CD4-positive, alpha-beta T cell treated with Interleukin-17A for 4 hours (primary cell): ENCODE measurements at regions not wholly inside any gene's neighbourhood (a gene's known extent, or its start where the extent isn't known, plus 50 kb on each side); places are given as distances from the start of the nearest gene placed in this dataset.
"Not testable (repeated sequence)": the region's sequence is repeated elsewhere in the genome, so short reads cannot be mapped to it uniquely, and the experiment has no call there.

ENCODE experiments used
- DNase-seq: peaks from one replicate; pipeline ENCODE4 v3.0.0-alpha.2; 2020; ENCODE audit warnings: mixed read lengths

DNA sequence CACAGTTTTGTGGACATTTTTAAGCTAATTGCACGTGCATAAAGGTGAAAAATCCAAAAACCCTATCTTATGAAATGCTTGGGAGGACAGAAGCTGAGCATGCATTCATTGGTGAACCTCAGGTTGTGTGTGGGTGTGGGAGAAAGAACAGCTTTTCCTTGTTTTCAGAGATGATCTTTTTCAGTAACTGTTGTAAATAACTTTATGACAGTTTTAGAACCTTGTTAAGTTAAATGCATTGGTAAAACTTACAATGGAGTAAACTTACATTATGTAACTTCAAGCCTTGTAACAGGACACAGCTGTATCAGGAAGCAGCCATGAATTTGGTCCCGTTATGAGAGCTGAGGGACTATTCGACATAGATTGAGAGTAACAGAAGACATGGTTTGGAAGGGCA lies 587.4 kb downstream of the GALC start:
- no peak for DNase-seq

DNA sequence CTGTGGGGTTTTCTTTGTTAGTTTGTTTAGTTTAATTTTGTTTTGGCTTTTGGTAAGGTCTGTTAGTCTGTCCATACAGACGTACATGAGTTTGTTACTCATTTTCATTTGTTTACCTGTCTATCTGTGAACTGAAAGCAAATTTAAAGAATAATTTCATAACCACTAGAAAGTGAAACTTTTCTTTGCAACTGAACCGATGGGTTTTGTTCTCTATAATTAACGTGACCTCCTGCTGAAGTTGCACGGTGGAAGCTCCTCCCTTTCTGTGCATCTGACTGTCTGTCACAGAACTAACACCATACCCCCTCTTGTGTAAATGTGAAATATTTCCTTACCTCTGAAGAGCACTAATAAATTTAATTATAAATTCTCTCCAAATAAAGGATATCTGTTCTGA lies 595.5 kb downstream of the GALC start:
- no peak for DNase-seq

DNA sequence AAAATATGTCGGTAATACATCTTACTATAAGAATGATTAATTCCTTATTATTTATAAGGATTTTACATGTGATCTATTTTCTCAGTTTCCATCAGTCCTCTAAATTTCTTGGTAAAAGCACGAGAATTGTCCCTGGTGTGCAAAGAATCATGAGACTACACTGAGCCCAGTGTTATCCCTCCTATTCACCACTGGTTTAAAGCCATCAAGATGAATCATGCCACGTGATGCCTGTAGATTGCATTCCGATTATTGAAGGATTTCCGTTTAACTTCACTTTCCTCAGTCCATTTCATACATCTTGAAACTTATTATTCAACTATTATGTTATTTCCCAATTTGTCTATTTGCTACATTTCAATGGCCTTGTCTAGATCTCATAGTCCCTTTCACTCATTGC lies 601.9 kb downstream of the GALC start:
- DNase-seq = no peak

DNA sequence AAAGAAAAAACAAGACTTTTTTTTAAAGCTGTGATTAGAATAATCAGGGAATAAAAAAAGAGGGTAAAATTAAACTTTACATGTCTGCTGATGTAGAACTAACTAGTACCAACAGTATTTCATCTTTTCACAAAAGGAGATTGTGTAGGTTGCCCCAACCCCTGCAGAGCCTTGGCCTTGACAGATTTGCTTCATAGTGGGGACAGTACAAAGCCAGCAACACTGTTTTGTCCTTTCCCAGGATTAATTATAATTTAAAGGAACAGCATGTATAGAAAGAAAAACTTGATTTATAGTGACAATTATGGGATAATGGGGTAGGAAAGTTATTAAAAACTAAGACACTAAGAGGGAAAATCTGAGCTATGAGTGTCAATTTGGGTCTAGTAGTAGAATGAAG lies 604.0 kb downstream of the GALC start:
- no peak for DNase-seq

DNA sequence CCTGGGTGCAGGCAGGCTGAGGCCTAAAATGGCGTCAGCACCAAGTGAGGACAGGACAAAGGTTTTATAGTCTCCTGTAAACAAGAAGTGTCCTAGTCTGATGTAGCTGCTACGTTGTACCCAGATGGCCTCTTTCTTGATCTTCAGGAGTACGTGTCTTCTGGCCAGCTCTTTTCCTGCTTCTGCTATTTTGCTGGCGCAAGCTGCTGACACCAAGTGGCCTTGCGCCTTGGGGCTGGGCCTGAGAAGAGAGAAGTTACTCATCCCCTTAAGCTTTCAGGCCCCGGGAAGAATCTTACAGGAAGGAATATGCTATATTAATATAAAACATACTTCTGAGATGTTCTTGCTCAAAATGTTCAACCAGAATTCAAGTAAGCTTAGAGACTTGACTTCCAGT lies 605.2 kb downstream of the GALC start:
- no peak for DNase-seq

DNA sequence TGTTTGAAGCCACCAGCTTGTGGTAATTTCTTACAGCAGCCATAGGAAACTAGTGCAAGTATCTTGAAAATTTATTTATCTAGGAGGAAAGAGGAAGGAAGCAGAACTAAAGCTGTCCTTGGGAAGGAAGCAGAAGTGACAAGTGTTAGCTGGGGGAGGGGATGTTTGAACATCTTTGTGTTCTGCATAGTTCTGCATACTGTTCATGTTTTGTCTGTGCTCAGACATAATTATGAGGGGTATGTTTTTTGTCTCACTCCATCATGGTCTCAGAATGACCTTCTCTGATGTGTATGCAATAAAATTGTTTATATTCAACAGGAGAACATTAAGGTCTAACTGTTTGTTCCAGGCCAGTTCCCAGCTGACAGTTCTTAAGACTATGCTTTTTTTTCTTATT lies 606.5 kb downstream of the GALC start:
- DNase-seq = no peak

DNA sequence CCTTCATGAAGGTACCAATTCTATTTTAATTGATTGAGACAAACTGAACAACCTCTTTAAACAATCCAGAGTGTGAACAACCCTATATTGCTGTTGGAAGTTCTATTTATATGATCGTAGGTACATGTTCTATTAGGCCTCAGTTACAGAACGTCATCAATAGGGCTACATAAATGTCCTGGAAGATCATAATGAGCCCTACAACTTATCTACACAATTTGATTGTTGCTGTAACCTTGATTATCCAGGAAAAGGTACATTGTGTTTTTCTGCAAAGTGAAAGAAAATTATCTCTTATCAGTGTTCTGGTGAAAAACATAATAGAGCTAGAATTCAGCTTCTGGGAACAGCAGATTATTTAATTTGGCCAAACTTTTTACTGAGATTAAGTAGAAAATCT lies 612.9 kb downstream of the GALC start:
- no peak for DNase-seq

DNA sequence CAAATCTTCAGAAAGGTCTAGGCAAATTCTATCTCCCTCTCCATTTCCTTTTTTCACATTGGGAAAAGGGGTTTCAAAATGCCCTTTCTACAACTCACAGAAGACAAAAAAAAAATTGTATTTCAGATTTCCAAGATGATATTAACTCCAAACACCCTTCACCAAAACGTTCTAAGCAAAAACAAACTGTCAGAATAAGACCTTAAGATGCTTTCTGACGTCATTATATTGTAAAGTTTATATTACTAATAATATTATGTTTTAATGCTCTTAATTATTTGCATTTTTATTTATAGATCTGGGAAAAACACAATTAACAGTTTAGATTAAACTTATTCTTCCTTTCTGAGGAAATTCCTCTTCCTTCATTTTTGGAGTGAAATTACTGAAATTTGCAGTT lies 624.2 kb downstream of the GALC start:
- DNase-seq = no peak

DNA sequence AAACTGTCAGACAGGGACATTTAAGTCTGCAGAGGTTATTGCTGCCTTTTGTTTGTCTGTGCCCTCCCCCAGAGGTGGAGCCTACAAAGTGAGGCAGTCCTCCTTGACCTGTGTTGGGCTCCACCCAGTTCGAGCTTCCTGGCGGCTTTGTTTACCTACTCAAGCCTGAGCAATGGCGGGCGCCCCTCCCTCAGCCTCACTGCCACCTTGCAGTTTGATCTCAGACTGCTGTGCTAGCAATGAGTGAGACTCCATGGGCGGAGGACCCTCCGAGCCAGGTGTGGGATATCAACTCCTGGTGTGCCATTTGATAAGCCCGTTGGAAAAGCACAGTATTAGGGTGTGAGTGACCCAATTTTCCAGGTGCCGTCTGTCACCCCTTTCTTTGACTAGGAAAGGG lies 632.7 kb downstream of the GALC start:
- DNase-seq = not testable (repeated sequence)

DNA sequence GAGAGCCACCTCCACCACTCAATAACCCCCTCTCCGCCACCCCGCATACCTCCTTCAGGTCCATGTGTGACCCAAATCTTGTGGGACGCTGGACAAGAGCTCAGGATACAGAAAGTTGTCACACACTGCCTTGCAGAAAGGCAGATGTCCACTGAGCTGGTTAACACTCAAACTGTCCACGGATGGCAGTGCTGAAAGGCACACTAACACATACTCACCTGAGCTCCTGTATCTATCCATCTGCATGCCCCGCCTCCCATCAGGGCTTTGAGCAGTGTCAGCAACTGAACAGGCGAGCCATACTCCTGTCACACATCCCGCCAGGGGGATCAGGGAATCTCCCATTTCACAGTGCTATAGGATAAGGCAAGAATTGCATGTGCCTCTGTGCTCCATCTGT lies 642.0 kb downstream of the GALC start:
- no peak for DNase-seq

DNA sequence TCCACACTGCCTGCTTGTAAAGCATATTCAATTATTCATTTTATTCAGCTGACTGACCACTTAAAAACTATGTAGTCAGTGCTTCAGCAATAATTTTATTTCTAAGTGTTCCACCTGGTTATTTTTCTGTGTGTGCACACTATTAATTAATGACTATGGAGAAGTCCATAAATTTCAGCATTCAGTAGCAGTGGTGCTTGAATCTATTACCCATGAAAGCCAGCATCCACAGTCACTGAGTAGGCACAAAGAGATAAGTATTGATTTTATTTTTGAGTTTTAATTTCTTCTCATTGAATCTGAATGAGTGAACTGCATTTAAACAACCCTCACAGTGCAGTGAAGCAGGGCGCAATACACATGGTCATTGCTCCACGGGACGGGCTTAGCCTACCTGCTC lies 643.1 kb downstream of the GALC start:
- no peak for DNase-seq

DNA sequence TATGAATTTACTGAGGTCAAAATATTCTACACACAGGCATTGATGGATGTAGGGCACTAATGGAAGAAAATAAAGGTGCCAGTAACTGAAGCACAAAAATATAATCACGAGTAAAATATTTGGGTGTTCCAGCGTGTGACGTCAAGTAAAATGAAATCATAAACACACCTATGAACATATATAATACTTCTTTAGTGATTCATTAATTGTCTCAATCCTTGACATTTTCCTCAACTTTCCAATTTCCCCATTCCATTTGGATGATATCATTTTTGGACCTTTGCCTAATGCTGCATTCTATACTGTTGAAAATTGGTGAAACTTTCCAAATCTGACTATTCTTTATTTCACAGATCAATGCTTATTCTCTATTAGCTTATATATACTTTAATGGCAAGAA lies 649.3 kb downstream of the GALC start:
- DNase-seq = no peak

DNA sequence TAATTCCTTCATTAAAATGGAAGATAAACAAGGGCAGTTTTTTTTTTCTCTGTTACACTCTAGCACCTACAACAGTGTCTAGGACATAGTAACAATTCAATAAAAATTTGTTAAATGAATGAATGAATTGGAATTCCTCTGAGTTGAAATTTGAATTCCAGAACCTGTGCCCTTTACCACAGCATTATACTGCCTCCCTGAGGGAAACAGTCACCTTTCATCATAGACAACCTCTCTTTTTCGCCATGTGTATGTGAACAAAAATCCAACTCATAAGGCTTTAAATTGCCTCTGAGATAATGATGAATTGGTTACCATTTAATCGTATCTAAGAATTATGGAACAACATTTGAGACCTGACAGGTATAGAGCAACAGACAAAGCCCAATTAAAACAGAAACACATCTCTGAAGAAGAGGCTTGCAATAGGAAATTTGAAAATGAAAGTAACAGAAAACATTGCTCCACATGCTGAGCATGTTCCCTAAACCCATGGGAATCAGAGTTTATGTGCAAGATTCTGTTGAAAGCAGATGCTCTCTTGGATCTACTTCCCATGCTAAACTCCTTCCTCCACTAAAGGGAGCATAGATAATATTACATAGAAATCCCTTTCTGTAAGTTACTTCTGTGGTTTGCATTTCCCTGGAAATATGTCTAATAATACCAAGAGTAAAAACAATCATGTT lies 657.8 kb downstream of the GALC start:
- no peak for DNase-seq

DNA sequence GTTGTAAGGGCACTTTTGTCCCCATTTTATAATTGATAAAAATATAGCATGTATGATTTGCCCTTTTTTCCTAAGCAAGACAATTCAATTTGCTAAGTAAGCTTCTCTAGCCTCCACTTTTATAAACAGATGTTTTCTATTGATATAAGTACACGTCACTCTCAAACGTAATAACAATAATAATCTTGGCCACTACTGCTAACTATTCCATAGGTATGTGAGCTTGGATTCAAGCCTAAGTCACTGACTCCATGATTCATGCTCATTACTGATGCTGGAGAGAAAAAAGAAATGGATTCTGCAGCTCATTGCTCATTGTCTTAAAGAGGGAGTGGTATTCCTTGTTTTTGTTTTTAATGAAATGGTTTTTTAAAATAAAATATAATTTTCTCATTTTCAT lies 661.0 kb downstream of the GALC start:
- DNase-seq = no peak

DNA sequence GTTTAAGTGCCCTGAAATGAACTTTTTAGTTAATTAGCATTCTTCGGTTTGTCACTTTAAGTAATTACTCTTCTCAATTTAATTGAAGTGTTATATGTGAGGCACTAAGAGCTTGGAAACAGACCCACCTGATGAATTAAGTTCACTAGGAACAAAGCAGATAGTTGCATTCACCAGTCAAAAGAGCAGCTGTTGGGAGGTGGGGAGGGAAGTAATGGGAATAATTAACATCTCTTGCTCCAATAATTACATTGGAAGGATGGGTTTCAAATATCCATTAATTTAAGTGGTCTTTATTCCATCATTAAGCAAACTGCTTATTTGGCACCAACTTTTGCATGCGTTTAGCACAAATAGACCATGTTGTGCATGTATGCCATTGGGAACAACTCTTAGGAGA lies 667.2 kb downstream of the GALC start:
- no peak for DNase-seq

DNA sequence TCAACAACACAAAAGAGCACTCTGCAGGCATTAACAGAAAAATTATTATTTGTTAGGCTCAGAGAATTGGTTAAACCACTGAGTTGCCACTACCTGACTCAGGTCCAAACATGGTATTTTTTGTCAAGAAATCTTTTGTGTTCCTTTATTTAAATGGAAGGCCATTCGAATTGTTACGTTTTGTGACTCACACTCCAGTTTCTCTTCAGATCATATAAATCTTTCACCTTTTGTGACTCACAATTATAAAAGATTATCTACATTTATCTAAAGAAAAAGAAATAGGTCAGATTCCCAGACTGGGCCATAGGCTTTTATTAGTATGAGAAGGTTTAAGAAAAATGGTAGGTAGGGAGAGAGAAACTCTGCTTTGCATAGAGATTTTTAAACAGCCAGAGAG lies 669.8 kb downstream of the GALC start:
- no peak for DNase-seq

DNA sequence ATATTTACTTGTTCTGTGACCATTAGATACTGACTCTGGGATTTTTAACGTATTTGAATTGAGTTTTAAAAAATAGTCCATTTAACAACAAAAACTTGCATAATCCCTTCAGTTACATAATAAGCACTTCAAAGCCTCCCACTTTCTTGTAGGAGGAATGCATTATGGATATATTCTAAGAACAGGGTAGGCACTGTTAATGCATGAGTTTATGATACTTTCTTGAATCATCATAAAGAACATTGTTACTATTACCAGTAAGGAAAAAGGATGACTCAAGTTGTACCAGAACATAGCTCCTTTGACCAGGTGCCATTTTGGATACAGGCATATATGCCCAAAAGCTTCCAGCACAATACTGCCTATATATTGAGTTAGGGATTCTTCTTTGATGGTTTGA lies 671.4 kb downstream of the GALC start:
- DNase-seq = no peak

DNA sequence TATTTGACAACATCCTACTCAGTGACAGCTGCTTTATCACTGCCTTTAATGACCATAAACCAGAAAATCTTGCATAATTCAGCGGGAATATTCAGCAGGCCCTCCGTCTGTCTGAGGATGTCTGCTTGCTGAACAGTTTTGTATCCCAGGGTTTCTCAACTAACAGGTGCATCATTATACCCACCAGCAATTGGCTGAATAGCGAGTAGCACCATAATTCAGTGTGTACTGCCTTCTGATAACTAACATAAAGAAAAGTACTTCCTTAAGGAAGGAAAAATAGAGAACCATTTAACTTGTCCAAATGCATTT lies 680.1 kb downstream of the GALC start:
- DNase-seq = no peak

DNA sequence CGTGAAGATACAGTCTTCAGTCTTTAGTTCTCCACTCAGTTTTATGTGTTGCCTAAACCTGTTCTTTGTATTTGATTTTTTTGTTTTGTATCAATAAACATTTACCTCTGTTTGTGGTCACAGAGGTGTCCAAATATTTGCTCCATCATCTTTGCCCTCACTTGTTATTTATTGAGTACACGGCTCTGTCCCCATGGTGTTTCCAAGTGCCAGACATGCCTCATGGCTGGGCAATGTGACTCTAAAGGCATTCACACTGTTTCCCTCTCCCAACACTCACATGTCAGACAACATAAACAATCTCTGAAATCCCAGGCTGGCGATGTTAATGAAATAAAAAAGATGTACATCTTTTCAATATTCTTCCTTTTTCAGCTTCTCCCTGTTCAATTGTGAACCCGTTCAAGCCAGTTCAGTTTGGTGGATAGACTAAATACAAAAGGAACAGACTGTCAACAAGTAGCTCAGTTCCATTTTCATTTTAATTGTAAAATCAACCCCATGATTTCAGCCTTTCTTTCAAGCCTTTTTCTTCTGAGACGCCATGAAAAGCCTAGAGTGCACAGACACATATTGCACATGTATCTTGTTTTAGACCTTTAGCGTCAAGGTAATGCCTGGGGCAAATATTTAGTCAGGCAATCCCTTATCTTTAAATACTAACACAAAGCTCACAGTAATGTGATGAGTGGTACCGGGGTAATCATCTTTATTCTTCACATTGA lies 680.7 kb downstream of the GALC start:
- no peak for DNase-seq

DNA sequence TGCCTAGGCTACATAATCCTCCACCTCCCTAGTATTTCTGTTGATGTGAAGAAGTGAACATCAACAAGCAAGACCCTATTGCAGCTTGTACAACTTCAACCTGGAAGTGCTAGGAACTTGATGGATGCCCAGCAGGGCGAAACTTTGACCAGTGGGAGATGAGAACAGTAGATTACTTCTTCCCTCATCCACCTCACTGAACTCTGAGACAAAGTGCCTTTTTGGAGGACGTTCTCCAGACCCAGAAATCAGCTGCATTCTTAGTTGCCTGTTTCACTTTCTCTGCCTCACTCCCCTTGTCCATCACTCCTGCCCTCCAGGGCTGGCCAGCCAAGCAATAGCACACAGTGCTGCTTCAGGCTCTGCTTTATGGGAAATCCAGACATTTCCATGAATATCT lies 683.4 kb downstream of the GALC start:
- no peak for DNase-seq

DNA sequence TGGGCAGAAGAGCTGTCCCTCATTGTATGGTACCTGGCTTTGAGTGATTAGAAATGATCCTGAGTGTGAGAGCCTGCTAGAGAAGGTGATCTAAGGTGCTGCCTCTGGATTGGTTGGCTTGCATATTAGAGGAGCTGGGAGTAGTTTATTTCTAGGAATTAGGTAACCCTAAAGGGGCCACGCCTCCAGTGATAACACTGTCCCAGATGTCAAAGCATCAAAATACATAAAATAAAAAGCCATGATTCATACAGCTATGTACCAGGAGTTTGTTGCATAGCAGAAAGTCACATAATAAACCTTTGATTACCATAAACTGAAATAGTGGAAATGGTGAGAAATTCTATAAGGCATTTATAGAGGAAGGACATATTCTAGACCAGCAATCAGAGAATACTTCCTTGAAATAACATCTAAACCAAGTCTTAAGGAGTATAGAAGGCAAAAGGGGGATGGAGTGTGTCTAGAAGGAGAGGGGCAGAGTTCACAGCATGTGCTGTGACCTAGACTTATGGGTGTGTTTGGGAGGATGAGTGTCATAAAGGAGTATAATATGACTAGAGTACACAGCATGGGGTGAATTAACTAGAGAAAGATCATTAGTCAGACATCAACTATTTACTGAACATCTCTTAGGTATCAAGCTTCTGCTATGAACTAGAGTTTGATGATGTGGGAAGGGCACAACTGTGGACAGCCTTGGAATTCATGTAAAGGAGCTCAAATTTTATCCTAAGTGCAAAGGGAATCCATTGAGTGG lies 686.4 kb downstream of the GALC start:
- DNase-seq = no peak

DNA sequence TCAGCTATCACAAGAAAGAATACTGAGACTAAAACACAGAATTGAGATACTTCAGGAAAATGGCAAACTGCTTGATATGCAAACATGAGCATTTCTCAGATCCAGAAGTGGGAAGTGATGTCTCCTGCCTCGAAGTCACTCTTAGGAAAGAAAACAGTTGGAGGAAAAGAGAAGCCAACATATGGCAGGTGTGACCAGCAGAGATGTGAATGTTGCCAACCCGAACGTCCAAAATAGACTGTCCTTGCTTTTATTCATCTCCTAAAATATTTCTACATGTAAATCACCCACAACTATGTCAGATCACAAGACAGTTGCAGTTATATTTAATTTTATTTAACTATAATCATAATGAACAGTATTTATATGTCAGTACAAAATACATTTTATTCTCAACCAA lies 687.6 kb downstream of the GALC start:
- no peak for DNase-seq

DNA sequence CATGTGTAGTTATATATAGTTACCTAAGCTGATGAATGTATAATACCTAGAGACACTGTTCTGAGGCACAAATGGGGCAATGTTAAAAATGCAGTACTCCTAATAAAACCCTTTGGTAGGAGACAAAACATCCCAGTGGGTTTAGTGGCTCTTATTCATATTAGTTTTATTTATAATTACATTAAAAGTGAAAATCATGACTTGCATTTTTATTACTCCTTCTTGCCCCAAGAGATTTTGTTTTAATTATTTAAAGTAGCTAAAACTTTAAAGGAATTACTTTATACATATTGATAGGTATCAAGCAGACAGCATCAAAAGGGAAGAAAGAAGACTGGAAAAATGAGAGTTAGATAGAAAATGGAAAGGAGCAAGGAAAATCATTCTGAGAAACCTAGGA lies 688.6 kb downstream of the GALC start:
- no peak for DNase-seq

DNA sequence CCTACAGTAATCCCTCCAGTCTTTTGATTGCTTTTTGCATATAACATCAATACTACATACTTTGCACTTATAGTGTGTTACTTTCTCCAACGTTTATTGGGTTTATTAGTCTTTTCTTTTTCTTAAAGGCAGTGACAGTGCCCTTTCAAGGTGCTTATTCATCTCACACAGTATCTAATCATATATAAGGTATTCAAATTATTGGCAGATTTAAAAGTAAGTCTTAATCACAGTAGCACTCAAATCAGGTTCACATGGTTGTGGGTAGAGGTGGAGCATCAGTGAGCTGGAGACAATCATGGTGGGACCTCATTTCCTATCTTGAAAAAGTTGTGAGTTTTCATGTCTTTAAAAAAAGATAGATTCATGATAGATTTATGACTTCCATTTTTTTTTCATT lies 706.2 kb downstream of the GALC start:
- DNase-seq = no peak

DNA sequence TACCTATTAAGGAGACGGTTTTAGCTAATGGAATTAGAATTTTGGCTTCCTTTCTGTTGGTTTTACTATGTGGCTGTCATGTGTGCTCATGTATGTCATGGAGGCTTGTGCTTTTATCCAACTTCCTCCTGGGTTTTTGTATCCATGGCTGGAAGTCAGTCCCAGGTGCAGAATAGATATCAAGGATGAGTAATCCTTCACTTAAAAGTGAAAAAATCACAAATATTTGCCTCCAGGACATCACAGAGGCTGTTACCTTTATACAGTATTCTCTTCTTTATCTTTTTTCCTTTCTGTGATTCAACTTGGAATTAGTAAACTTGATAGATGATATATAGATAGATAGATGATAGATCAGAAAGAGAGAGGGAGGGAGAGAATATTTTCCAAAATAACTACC lies 706.8 kb downstream of the GALC start:
- DNase-seq = no peak
